HG02798 (cell line): ENCODE measurements at regions not wholly inside any gene's neighbourhood (a gene's known extent, or its start where the extent isn't known, plus 50 kb on each side); places are given as distances from the start of the nearest gene placed in this dataset.

ENCODE experiments used
- ATAC-seq: cut with Tn5 transposase; IDR thresholded peaks from one replicate; pipeline ENCODE4 v1.9.1; 2021; ENCODE audit warnings: mild to moderate bottlenecking; ENCODE audit not compliant: unreplicated experiment, poor library complexity

- no peak for ATAC-seq
Measured at GRCh38 chr10:63727636-63728035, 206.4 kb downstream of the REEP3 start.

DNA sequence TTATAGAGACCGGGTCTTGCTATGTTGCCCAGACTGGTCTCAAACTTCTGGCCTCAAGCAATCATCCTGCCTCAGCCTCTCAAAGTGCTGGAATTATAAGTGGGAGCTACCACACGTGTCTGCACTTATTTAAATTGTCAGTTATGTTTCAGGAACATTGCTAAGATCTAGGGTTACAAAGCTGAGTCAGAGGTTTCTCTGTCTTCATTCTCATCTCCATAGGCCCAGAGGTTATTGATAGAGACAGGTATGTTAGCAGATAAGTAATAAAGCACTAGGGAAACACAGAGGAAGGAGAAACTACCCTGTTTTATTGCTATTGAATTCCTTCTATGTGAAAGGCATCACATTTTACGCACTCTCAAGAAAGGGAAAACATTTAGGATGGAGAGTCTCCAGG lies 214.1 kb downstream of the REEP3 start:
- ATAC-seq: no peak

DNA sequence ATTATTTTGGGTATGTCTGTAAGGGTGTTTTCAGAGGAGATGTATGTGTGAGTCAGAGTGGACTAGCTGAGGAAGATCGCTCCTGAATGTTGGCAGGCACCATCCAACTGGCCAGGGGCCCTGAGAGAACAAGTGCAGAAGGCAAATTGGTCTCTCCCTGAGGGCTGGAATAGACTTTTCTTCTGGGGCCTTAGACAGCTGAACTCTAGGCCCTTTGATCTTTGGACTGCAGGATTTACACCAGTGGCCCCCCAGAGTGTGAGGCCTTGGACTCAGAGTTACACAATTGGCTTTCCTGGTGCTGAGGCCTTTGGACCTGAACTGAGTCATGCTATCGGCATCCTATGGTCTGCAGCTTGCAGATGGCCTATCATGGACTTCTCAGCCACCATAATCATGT lies 217.2 kb downstream of the REEP3 start:
- no peak for ATAC-seq

- no peak for ATAC-seq
Measured at GRCh38 chr10:63744060-63744941, 223.1 kb downstream of the REEP3 start.

GRCh38 chr10:63749915-63750314 lies 228.7 kb downstream of the REEP3 start:
- no peak for ATAC-seq

GRCh38 chr10:63751836-63752235 lies 230.6 kb downstream of the REEP3 start:
- no peak for ATAC-seq

DNA sequence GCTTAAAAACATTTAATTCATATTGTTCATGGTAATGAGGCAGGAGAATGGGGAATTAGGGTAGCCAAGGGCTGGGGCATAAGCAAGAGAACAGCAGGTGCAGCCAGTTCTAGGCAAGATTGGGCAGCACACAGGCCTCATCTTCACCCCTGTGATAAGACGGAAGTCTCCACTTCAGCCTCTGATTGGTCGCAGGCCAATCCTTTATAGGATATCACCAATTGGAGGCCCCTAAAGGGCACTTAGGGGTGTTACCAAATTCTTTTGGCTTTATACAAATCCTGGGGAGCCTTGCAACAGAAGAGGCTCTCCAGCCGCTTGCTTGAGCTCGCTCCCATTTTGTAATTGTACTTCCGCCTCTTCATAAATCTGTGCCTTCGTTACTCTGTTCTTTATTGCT lies 231.1 kb downstream of the REEP3 start:
- no peak for ATAC-seq

DNA sequence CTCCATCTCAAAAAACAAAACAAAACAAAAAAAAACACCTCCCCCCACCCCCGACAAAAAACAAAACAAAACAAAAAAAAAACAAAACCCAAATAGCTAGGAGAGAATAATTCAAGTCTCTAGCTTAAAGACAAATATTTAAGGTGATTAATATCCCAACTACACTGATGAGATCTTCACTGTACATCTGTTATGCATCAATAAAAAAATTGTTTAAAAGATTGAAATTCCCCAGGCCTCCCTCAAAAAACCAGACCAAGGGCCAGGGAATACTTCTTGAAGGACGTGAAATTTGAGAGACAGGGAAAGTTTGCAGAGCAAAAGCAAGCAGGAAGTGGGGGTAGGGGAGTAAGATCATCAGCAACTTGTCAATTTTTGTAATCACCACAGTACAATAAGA lies 232.6 kb downstream of the REEP3 start:
- ATAC-seq: no peak

DNA sequence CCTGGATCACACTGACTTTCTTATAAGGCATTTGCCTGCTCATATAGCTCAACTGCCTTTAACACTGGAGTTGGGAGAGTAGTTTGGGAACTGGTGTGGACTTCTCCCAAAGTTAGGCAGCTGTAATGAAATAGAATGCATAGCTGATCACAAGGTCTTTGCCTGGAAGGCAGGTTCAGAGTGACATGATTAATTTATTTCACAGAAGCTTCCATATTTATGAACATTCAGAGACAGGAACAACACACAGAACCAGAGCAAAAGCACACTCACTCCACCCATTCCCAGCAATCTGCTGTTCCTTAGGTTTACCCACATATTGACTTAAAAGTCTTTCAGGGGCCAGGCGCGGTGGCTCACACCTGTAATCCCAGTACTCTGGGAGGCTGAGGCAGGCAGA lies 234.2 kb downstream of the REEP3 start:
- ATAC-seq: no peak

- no peak for ATAC-seq
Measured at GRCh38 chr10:63757067-63757466, 235.9 kb downstream of the REEP3 start.

- no peak for ATAC-seq
Measured at GRCh38 chr10:63758080-63758479, 236.9 kb downstream of the REEP3 start.

- ATAC-seq: no peak
Measured at GRCh38 chr10:63759335-63759734, 238.1 kb downstream of the REEP3 start.

DNA sequence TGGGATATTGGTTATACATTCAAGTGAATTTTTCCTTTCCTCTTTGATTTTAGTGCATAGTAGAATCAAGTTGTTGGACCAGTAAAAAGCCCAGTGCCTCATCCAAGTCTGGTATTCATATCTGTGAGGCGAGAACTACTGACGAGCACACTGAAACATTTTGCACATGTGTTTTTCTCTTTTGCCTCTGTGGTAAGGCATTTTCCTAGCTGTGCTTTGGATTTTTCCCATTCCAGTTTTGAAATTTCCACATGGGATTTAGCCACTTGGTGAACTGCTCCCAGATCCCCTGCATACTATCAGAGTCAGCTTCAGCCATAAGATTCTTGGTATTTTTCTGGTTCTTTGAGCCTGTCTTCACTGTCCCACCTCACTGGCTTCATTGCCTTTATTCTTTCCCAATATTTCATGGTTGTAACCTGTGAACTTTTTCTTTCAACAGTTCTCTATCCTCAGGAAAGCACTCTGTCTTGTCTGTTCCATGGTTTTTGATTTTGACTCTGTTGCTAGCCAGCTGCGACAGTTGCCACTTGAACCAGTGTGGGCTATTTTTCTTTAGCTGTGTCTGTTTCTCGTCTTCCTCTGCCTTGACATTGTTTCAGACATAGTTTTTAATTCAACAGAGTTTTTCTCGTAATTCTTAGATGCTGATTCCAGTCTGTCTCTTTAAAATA lies 239.0 kb downstream of the REEP3 start:
- ATAC-seq: no peak

- ATAC-seq: no peak
Measured at GRCh38 chr10:63760708-63761047, 239.5 kb downstream of the REEP3 start.

DNA sequence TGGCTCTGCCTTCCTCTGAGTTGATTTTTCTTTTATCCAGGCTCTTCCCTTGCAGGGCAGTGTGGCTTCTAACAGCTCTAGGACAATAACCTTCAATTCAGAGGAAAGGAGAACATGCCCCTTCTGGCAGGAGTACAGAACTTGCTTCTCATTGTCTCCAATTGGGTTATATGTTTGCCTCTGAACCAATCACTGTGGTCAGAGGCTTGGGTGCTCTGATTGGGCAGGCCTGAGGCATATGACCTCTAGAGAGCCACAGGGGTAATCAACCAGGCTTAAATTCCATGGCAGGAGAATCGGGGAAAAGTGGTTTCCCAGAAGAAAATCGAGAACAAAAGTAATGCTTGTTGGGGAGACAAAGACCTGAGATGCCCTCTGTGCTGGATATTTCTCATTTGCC lies 240.0 kb downstream of the REEP3 start:
- no peak for ATAC-seq

DNA sequence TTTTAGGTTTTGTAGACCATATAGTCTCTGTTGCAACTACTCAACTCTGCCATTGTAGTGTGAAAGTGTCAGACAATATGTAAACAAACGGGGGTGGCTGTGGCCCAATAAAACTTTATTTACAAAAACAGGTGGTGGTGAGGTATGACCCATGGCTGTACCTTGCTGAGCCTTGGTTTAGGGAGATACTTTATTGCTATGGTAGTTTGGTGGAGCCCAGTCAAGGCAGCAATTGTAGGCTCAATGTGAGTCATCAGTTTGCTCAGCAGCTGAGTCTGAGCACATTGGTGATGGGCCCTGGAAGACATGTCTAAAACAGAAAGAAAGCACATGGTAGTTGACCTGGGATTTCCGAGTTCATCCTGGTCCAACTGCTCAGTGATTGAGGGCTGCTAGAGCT lies 242.5 kb downstream of the REEP3 start:
- ATAC-seq: no peak

GRCh38 chr10:63765126-63765525 lies 243.9 kb downstream of the REEP3 start:
- ATAC-seq: no peak

DNA sequence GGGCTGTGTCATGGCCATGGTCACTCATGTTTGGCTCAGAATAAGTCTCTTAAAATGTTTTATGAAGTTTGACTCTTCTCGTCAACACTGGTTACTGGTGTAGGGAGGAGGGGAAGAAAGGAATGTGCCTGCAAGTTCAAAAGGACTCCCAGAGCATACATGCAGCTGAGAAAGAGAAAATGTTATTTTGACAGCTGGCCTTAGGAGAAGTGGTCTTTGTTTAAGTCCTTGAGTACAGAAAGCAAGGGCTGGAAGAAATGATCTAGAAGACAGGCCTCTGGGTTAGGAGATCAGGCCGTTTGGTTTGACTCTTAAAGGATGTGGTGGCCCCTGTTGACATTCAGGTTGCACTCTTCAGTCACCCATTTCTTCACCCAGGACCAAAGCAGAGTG lies 245.5 kb downstream of the REEP3 start:
- ATAC-seq: no peak

DNA sequence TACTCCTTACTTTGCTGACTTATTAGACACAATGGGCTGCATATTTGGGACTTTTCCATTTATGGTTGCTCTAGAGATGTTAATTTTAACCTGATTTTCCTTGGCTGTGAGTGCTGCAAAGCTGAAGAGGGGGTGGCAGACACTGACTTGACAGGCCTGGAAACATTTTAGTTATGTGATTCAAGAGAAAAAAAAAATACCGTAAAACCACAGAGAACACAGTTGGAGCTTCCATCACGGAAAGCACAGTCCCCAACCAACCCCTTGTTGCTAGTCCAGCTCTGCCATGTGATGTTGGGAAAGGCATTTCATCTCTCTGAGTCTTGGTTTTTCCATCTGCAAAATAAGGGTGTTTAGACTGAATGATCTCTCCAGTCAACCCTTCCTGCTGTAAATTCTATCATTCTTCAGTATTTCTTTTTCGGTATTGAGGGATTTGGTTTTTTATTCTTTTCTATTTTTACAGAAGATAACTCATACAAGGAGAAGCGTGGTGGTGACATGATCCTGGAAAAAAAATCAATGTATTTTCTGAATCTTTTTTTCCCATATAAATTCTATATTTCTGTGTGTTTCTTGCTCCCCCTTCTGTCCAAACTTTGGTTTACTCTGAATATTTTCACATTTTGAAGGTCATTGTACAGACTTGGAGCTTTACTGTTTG lies 246.1 kb downstream of the REEP3 start:
- no peak for ATAC-seq

GRCh38 chr10:63769367-63769766 lies 248.2 kb downstream of the REEP3 start:
- ATAC-seq: no peak

- ATAC-seq: no peak
Measured at GRCh38 chr10:63770523-63770922, 249.3 kb downstream of the REEP3 start.
